ENCODE measurements at regions not wholly inside any gene's neighbourhood (a gene's known extent, or its start where the extent isn't known, plus 50 kb on each side); places are given as distances from the start of the nearest gene placed in this dataset.

GRCh38 chr6:90409700-90410099, 113.1 kb upstream of the BACH2 start:
- H3K4me3 ChIP-seq (ENCODE audit: low read depth, low read length) = no peak overlapping the region
- ChIA-PET CTCF (interaction anchor here (1.8 to 2.0 kb wide), 2 partner anchors 17 to 469 kb away, joined by 5 to 8 read pairs; no protein-coding TSS in a partner anchor), POLR2A (no interaction called here)
- H3K9me3 ChIP-seq (ENCODE audit: control insufficient read depth, insufficient read depth, low read length) = peaks cover 5% of the 10 kb centered on the region; the same call in 1 of the 2 replicates
- no peak for TF ChIP-seq CTCF (IDR thresholded peaks at IDR 0.05; ENCODE audit: low read depth, low read length)
- H3K27ac ChIP-seq (ENCODE audit: low read depth, low read length) = no peak overlapping the region
- H3K27me3 ChIP-seq (ENCODE audit: control insufficient read depth, insufficient read depth, low read length) = no peaks in the 10 kb centered on the region
- DNase-seq (ENCODE audit: low read depth, low spot score) = no peak

GRCh38 chr6:90406957-90407356, 110.3 kb upstream of the BACH2 start:
- CTCF ChIA-PET = interaction anchor here (0.6 kb wide), 1 partner anchor 48 kb away, joined by 9 read pairs; no protein-coding TSS in a partner anchor

DNA sequence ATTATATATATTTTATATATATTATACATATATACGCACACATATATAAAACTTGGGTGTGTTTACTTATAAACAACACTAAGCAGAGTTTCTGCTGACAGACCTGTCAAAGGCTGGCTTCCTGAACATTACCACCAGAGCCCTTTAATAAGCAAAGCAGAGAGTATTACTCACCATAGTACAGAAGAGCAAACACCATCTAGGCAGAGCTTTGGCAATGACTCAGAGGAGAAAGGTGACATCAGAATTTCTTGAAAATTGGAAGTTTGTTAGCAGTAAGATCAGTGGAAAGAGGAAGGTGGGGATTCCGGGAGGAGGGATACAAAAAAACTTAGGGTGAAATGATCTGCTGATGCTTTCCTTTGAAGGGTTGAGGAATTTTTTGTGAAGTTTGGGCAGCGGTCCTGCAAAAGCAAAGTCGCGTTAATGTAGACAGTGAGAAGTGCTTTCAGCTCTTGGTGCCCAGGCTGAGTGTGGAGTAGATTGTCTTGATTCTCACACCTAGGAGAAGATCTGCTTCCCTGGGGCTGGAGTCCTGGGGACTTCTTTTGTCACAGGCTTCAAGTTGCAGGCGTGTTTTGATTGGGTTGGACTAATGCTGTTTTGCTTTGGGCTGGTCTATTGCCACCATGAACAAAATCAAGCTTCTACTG, 109.6 kb upstream of the BACH2 start:
- ChIA-PET CTCF (interaction anchor here (2.1 kb wide), 1 partner anchor 13 kb away, joined by 11 read pairs; no protein-coding TSS in a partner anchor), POLR2A (no interaction called here)
- DNase-seq (ENCODE audit: low read depth, low spot score) = peak; percentile 36
- no peak overlapping the region for H3K27ac ChIP-seq (ENCODE audit: low read depth, low read length)
- TF ChIP-seq CTCF (IDR thresholded peaks at IDR 0.05; ENCODE audit: low read depth, low read length) = no peak
- no peak overlapping the region for H3K4me3 ChIP-seq (ENCODE audit: low read depth, low read length)
- H3K9me3 ChIP-seq (ENCODE audit: control insufficient read depth, insufficient read depth, low read length) = peaks cover 5% of the 10 kb centered on the region; the same call in 1 of the 2 replicates
- H3K27me3 ChIP-seq (ENCODE audit: control insufficient read depth, insufficient read depth, low read length) = no peaks in the 10 kb centered on the region

More at GRCh38 chr6:90406957-90407356, 110.3 kb upstream of the BACH2 start:
- no peak overlapping the region for H3K27ac ChIP-seq (ENCODE audit: low read depth, low read length)
- no peak for DNase-seq (ENCODE audit: low read depth, low spot score)
- TF ChIP-seq CTCF (IDR thresholded peaks at IDR 0.05; ENCODE audit: low read depth, low read length) = no peak
- H3K27me3 ChIP-seq (ENCODE audit: control insufficient read depth, insufficient read depth, low read length) = no peaks in the 10 kb centered on the region
- POLR2A ChIA-PET = no interaction called here
- H3K4me3 ChIP-seq (ENCODE audit: low read depth, low read length) = no peak overlapping the region
- H3K9me3 ChIP-seq (ENCODE audit: control insufficient read depth, insufficient read depth, low read length) = peaks cover 5% of the 10 kb centered on the region; the same call in 1 of the 2 replicates

GRCh38 chr6:90403489-90404381, 107.1 kb upstream of the BACH2 start:
- TF ChIP-seq CTCF (IDR thresholded peaks at IDR 0.05; ENCODE audit: low read depth, low read length) = peak; percentile 24; the same call in 1 of the 2 replicates
- H3K27ac ChIP-seq (ENCODE audit: low read depth, low read length) = no peak overlapping the region
- ChIA-PET POLR2A (interaction anchor here (1.1 kb wide), 1 partner anchor 10 kb away, joined by 3 read pairs; no protein-coding TSS in a partner anchor), CTCF (interaction anchor here (3.3 to 3.8 kb wide), 2 partner anchors 11 to 463 kb away, joined by 15 to 19 read pairs; no protein-coding TSS in a partner anchor)
- H3K27me3 ChIP-seq (ENCODE audit: control insufficient read depth, insufficient read depth, low read length) = peaks cover 4% of the 10 kb centered on the region
- DNase-seq (ENCODE audit: low read depth, low spot score) = peak; percentile 71
- no peak overlapping the region for H3K4me3 ChIP-seq (ENCODE audit: low read depth, low read length)
- H3K9me3 ChIP-seq (ENCODE audit: control insufficient read depth, insufficient read depth, low read length) = peaks cover 5% of the 10 kb centered on the region; the same call in 1 of the 2 replicates
